ENCODE measurements at regions not wholly inside any gene's neighbourhood (a gene's known extent, or its start where the extent isn't known, plus 50 kb on each side); places are given as distances from the start of the nearest gene placed in this dataset.
"Not testable (repeated sequence)": the region's sequence is repeated elsewhere in the genome, so short reads cannot be mapped to it uniquely, and the experiment has no call there.

DNA sequence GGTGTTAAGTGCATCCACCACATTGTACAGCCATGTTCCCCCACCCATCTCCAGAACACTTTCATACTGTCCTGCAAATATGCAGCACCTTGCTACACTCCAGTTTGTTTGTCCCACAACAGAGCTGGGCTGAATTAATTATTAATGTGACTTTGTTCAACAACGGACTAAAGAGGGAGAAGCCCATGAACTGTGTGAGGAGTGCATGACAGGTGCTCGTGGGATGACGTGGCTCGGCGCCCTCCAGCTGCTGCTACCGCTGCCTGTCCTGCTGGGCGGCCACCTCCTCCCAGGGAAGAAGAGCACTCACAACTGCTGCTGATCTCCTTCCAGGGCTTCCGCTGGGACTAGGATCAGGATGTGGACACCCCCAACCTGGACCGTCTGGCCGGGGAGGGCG, 111.2 kb upstream of the DEFB108B start:
- not testable (repeated sequence) for DNase-seq (ENCODE audit: low spot score)

DNA sequence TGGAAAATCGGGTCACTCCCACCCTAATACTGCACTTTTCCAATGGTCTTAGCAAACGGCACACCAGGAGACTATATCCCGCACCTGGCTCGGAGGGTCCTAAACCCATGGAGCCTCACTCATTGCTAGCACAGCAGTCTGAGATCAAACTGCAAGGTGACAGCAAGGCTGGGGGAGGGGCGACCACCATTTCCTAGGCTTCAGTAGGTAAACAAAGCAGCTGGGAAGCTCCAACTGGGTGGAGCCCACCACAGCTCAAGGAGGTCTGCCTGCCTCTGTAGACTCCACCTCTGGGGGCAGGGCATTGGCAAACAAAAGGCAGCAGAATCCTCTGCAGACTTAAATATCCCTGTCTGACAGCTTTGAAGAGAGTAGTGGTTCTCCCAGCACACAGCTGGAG, 109.0 kb upstream of the DEFB108B start:
- DNase-seq (ENCODE audit: low spot score) = not testable (repeated sequence)

DNA sequence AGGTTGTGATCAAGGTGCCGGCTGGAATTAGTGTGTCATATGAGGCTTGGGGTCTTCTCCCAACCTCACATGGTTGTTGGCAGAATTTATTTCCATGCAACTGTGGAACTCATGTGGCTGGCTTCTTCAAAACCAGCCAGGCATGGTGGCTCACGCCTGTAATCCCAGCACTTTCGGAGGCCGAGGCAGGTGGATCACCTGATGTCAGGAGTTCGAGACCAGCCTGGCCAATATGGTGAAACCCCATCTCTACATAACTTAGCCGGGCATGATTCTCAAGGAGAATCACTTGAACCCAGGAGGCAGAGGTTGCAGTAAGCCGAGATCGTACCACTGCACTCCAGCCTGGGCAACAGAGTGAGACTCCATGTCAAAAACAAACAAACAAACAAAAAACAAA, 102.3 kb upstream of the DEFB108B start:
- not testable (repeated sequence) for DNase-seq (ENCODE audit: low spot score)

DNA sequence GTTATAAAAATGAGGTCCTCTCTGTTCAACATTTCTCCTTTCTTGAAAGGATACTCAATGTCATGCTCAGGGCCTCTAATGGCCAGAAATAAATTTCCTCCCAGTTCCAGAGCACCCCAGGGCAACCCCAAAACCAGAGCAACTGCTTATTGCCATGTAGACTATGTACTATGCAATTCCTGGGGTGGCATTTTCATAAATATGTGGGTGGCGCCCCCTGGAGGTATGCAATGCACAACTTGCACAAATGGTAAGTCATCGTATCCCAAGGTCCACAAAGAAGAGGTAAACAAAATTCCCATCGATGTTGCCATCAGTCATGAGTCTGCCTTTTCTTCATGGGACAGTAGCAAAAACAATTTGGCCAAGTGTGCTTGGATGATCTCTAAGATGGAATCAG, 98.6 kb upstream of the DEFB108B start:
- not testable (repeated sequence) for DNase-seq (ENCODE audit: low spot score)

DNA sequence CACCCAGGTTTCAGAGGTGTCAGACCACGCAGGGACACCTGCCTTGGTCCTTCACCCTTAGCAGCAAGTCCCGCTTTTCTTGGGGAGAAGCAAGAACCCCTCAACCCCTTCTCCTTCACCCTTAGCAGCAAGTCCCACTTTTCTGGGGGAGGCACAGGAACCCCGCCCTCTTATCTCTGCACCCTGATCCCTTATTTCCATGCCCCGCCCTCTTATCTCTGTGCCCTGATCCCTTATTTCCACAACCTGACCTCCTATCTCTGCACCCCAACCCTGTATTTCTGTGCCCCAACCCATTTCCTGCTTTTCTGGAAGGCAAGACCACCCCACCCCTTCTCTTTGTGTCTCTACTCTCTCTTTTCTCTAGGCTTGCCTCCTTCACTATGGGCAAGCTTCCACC, 94.7 kb upstream of the DEFB108B start:
- not testable (repeated sequence) for DNase-seq (ENCODE audit: low spot score)

DNA sequence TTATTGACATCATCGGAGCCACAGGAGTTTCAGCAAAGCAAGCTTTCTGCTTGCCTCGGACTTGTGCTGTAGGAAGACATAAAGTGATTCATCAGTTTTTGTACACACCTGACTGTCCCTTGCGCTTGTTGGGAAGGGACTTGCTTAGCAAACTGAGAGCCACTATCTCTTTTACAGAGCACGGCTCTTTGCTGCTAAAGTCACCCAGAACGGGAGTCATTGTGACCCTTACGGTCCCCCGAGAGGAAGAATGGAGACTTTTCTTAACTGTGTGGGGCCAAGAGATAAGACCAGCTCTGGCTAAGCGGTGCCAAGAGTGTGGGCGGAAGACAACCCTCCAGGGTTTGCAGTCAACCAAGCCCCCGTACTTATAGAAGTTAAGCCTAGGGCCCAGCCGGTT, 89.6 kb upstream of the DEFB108B start:
- not testable (repeated sequence) for DNase-seq (ENCODE audit: low spot score)

DNA sequence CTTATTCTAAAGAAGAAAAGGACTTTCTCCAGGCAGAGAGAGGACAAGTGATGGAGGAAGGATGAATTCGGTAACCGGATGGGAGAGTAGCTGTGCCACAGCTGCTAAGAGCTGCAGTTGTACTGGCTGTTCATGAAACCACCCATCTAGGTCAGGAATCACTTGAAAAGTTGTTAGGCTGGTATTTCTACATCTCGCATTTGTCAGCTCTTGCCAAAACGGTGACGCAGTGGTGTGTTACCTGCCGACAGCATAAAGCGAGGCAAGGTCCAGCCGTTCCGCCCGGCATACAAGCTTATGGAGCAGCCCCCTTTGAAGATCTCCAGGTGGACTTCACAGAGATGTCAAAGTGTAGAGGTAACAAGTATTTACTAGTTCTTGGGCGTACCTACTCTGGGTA, 87.3 kb upstream of the DEFB108B start:
- DNase-seq (ENCODE audit: low spot score) = not testable (repeated sequence)

DNA sequence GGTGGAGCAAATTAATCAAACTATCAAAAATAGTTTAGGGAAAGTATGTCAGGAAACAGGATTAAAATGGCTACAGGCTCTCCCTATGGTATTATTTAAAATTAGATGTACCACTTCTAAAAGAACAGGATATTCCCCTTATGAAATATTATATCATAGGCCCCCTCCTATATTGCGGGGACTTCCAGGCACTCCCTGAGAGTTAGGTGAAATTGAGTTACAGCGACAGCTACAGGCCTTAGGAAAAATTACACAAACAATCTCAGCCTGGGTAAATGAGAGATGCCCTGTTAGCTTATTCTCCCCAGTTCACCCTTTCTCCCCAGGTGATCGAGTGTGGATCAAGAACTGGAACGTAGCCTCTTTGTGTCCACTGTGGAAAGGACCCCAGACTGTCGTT, 86.7 kb upstream of the DEFB108B start:
- DNase-seq (ENCODE audit: low spot score) = not testable (repeated sequence)

DNA sequence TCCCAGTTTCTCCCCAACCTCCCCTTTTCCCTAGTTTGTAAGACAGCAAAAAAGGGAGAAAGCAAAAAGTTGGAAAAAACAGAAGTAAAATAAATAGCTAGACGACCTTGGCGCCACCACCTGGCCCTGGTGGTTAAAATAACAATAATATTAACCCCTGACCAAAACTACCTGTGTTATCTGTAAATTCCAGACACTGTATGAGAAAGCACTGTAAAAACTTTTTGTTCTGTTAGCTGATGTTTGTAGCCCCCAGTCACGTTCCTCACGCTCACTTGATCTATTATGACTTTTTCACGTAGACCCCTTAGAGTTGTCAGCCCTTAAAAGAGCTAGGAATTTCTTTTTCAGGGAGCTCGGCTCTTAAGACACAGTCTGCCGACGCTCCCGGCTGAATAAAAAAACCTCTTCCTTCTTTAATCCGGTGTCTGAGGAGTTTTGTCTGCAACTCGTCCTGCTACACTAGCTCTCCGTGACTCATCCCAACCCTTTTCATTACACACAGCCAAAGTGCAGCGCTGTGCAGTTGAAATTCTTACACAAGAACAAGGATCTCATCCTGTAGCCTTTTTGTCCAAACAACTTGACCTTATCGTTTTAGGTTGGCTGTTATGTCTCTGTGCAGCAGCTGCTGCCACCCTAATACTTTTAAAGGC, 83.9 kb upstream of the DEFB108B start:
- DNase-seq (ENCODE audit: low spot score) = not testable (repeated sequence)

DNA sequence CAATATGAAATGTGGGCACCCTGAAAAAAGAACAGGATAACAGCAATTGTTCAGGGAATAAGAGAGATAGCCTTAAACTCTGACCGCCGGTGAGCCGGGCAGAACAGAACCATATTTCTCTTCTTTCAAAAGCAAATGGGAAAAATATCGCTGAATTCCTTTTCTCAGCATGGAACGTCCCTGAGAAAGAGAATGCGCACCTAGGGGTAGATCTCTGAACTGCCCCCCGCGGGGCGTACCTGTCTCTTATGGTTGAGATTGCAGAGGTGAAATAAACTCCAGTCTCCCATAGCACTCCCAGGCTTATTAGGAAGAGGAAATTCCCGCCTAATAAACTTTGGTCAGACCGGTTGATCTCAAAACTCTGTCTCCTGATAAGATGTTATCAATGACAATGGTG, 82.1 kb upstream of the DEFB108B start:
- DNase-seq (ENCODE audit: low spot score) = not testable (repeated sequence)

DNA sequence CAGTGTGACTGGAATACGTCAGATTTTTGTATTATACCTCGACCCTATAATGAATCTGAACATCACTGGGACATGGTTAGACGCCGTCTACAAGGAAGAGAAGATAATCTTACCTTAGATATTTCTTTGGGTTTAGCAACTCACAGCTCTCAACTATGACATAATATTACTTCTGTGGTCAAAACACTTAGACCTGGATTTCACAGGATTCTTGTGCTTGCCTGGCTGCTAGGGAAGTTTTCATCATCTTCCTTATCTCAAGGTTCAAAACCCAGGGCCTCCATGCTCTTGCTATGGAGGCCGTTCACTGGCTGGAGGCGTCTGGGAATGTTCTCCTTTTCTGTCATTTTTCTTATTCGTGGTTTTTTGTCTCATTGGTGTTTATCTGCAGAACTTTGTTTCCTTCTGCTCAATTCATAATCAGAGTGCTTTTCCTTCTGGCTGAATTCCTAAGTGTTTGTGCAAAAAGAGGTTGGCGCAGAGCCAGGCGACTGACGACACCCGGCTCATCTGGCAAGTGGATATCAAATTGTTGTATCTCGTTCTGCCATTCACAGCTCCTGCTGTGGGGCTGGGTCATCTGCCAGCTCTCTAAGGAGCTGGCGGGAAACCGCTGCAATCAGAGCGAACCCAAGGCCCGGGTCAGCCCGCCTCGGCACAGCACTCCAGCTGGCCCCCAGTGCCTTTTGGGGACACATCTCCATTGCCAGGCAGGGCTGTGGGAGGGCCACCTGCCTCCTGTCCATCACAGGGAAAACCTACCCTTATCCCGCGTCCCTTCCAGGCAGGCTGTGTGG, 68.1 kb upstream of the DEFB108B start:
- DNase-seq (ENCODE audit: low spot score) = not testable (repeated sequence)

DNA sequence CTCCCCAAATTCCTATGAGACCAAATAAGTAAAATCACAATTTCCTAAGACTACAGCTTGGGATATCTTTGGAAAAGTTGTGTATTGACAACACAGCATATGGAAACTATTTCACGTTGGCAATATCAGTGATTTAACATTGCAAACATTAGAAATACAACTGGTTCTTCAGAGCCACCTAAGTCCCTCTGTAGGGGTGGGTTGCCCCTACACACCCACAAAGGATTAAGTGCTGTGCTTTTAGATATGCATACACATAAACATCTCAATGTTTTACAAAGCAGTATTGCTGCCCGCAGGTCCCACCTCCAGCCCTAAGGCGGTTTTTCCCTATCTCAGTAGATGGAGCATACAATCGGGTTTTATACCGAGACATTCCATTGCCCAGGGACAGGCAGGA, 66.0 kb upstream of the DEFB108B start:
- DNase-seq (ENCODE audit: low spot score) = not testable (repeated sequence)

DNA sequence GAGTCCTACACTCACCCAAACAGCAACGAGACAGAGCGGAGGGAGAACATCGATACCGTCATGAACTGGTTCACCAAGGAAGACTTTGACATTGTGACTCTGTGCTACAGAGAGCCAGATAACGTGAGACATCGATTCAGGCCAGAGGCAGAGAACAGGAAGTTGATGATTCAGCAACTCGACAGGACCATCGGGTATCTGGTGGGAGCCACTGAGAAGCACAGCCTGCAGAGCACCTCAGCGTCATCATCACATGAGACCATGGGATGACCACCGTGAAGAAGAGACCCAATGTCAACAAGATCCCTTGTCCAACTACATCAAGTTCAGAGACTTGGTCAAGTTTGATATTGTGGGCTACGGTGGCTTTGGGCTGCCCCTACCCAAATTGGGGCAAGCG, 60.8 kb upstream of the DEFB108B start:
- DNase-seq (ENCODE audit: low spot score) = not testable (repeated sequence)

DNA sequence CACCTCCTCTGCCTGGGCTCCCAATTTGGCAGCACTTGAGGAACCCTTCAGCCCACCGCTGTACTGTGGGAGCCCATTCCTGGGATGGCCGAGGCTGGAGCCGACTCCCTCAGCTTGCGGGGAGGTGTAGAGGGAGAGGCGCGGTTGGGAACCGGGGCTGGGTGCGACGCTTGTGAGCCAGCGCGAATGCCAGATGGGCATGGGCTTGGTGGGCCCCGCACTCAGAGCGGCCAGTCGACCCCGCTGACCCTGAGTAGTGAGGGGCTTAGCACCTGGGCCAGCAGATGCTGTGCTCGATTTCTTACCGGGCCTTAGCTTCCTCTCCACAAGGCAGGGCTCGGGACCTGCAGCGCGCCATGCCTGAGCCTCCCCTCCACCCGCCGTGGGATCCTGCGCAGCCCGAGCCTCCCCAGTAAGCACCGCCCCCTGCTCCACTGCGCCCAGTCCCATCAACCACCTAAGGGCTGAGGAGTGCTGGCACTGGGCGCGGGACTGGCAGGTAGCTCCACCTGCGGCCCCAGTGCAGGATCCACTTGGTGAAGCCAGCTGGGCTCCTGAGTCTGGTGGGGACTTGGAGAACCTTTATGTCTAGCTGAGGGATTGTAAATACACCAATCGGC, 58.3 kb upstream of the DEFB108B start:
- DNase-seq (ENCODE audit: low spot score) = no peak

DNA sequence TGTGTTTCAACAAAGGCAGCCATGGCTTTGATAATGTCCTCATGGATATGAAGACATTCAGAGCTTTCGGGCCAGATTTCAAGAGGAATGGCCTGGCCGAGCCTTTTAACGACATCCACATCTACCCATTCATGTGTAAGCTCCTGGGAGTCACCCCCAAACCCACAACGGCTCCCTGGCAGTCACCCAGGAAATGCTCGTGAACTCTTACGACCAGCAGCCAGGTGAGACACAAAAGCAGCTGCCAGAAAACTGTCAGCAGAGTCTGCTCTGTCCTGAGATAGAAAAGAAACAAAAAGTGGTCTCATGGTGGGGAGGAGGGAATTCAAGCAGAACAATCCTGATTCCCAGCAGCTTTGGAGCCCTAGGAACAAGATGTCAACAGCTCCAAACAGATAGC, 52.9 kb upstream of the DEFB108B start:
- not testable (repeated sequence) for DNase-seq (ENCODE audit: low spot score)

DNA sequence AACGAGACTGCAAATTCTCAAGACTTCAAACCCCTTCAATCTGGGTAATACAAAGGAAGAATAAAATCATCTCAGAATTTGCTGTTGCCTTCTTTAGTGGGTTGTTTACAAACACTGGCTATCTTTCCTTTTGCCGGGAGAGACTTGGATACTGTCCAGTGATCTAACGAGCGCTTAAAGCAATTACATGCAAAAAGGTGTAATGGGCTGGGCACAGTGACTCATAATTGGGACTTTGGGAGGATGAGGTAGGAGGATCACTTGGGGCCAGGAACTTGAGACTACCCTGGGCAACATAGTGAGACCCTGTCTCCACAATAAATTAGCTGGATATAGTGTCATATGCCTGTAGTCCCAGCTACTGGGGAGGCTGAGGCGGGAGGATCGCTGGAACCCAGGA, 52.2 kb upstream of the DEFB108B start:
- not testable (repeated sequence) for DNase-seq (ENCODE audit: low spot score)

DNA sequence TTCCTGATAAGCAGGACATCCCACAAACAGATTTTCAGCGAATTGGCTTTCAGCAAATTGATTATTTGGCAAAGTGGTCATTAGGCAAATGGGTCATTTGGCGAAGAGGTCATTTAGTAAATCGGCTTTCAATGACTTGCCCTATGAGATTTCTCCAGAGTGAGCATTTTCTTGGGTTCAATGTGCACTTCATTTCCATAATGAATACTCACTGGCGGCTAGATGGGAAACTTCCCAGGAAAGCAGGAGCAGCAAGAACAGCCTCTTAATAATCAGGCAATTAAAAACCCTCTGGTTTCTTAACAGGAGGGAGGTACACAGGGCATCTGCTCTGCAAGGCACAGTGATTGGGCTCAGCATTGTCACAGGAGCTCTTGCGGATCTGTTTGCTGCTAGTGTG, 51.5 kb upstream of the DEFB108B start:
- DNase-seq (ENCODE audit: low spot score) = not testable (repeated sequence)

DNA sequence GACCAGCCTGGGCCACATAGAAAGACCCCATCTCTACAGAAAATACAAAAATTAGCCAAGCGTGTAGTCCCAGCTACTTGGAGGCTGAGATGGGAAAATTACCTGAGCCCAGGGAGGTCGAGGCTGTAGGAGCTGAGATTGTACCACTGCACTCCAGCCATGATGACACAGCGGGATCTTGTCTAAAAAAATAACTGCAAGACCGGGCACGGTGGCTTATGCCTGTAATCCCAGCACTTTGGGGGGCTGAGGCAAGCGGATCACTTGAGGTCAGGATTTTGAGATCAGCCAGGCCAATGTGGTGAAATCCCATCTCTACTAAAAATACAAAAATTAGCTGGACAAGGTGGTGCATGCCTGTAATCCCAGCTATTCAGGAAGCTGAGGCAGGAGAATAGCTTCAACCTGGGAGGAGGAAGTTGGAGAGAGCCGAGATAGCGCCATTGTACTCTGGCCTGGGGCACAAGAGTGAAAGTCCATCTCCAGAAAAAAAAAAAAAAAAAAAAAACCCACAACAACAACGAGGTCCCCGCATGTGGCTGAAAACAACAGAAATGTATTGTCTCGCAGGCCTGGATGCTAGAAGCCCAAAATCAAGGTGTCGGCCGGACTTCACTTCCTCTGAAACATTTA, 50.7 kb upstream of the DEFB108B start:
- not testable (repeated sequence) for DNase-seq (ENCODE audit: low spot score)

DNA sequence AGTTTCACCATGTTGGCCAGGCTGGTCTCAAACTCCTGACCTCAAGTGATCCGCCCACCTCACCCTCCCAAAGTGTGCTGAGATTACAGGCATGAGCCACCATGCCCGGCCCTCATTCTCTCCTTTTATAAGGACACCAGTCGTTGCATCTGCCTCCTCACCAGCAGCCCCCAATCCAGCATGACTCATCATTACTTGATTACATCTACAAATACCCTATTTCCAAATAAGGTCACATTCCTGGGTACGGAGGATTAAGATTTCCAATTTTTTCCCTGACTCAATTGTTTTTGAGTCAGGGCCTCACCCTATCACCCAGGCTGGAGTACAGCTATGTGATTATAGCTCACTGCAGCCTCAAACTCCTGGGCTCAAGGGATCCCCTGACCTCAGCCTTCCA, 49.8 kb upstream of the DEFB108B start:
- not testable (repeated sequence) for DNase-seq (ENCODE audit: low spot score)

Measured in GM03348 (cell line).